Vagina (tissue), 2 donors: ENCODE measurements at regions not wholly inside any gene's neighbourhood (a gene's known extent, or its start where the extent isn't known, plus 50 kb on each side); places are given as distances from the start of the nearest gene placed in this dataset.

Experiments
- CTCF ChIP-seq, 3 experiments: fragments of 450-650 bp in 2 of 3; fragments of 200-600 bp in 1 of 3; sonication (generic) in 1 of 3; IDR thresholded peaks; one replicate each; pipeline ENCODE4 v1.5.1; 2017 to 2019; ENCODE audit warnings: antibody characterized with exemption in 3 of 3, mild to moderate bottlenecking in 2 of 3, moderate library complexity in 2 of 3
- POLR2AphosphoS5 ChIP-seq, 2 donors: sonication (generic); formaldehyde crosslinking; IDR thresholded peaks; one replicate each; pipeline ENCODE4 v1.9.0; 2017; ENCODE audit warnings: antibody characterized with exemption in 2 of 2, mild to moderate bottlenecking in 2 of 2, low read depth in 1 of 2; ENCODE audit not compliant: insufficient read depth in 1 of 2

- TF ChIP-seq CTCF (IDR thresholded peaks at IDR 0.05) (no peak), POLR2AphosphoS5 (IDR thresholded peaks at IDR 0.05; ENCODE audit: insufficient read depth in 1 of 2, low read depth in 1 of 2) (no peak)
Observed at GRCh38 chr5:101917166-101917565, 378.9 kb downstream of the SLCO4C1 start.
